AG04449 (cell line): ENCODE measurements at regions not wholly inside any gene's neighbourhood (a gene's known extent, or its start where the extent isn't known, plus 50 kb on each side); places are given as distances from the start of the nearest gene placed in this dataset.
"Not testable (repeated sequence)": the region's sequence is repeated elsewhere in the genome, so short reads cannot be mapped to it uniquely, and the experiment has no call there.

Experiments
- CTCF ChIA-PET: fragments of 350-600 bp; formaldehyde crosslinking; extraction: SDS; loops from one replicate; lab custom pipeline; 2021; ENCODE audit warnings: antibody characterized with exemption; lab: Yijun Ruan, JAX
- POLR2A ChIA-PET: fragments of 400-600, 350-600 bp; formaldehyde crosslinking; extraction: SDS; loops from one replicate; lab custom pipeline; 2020; ENCODE audit warnings: antibody characterized with exemption, inconsistent platforms; lab: Yijun Ruan, JAX
- DNase-seq: peaks from one replicate; pipeline ENCODE4 v3.0.0-alpha.2; 2010; ENCODE audit warnings: low read depth, low spot score
- H3K4me3 ChIP-seq: 2 replicates; pipeline ENCODE4 v1.5.1; 2011; ENCODE audit warnings: low read depth, mild to moderate bottlenecking, control low read depth, low read length
- TF ChIP-seq, protein P1 (sequence below): IDR thresholded peaks from one replicate; pipeline ENCODE4 v1.5.1; 2011; ENCODE audit warnings: mild to moderate bottlenecking, moderate library complexity, low read length, control low read depth, inconsistent platforms; ENCODE audit not compliant: insufficient read depth; ENCODE audit errors: missing control alignments

DNA sequence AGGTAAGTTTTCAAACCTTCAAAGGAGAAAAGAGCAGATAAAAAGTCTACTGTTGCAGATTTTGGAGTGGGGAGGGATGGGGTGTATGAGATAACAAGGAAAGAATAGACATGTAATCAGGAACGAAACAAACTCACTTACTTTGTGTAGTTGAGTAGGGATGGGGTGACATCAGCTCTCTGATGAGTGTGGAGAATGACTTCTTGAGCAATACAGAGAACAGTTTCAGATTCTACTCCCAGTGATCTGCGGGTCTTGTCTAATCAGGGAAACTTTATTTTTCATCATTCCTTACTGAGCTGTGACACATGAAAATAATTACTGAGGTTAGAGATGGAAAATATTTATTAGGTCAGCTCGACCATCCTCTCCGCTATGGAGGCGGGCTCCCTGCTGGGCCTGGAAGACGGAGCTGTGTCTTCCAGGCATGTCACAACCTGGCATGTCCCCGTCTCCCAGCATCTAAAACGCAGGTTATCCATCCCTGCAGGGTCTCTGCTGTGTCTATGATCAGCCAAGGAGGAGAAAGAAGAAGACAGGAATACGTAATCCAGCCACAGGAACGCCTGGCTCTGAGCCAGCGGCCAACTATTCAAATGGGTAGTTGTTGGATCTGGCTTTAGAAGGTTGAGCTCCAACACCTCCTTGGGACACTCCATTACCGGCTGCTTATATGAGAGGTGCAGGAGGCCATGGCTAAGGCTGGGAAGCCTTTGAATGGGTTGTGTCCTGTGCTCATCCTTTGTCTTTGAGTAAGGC lies 99.0 kb upstream of the SATB2 start:
- DNase-seq: no peak
- ChIA-PET CTCF (no interaction called here), POLR2A (no interaction called here)
- no peak overlapping the region for H3K4me3 ChIP-seq
- TF ChIP-seq, protein P1, sequence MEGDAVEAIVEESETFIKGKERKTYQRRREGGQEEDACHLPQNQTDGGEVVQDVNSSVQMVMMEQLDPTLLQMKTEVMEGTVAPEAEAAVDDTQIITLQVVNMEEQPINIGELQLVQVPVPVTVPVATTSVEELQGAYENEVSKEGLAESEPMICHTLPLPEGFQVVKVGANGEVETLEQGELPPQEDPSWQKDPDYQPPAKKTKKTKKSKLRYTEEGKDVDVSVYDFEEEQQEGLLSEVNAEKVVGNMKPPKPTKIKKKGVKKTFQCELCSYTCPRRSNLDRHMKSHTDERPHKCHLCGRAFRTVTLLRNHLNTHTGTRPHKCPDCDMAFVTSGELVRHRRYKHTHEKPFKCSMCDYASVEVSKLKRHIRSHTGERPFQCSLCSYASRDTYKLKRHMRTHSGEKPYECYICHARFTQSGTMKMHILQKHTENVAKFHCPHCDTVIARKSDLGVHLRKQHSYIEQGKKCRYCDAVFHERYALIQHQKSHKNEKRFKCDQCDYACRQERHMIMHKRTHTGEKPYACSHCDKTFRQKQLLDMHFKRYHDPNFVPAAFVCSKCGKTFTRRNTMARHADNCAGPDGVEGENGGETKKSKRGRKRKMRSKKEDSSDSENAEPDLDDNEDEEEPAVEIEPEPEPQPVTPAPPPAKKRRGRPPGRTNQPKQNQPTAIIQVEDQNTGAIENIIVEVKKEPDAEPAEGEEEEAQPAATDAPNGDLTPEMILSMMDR: no peak

DNA sequence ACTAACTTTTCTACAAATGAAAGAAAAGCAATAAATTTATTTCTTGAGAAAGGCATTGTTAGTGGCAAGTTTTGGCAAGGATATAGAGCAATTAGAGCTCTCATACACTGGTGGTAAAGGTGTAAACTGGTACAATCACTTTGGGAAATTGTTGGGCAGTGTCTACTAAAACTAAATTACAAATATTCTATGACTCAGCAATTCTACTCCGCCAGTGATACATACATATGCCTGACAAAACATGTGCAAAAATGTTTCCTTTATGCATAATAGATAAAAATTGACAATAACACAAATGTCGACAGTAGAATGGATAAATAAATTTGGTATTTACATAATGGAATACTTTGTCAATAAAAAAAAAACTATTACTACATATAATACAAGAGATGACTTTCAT lies 96.3 kb upstream of the SATB2 start:
- DNase-seq: no peak
- H3K4me3 ChIP-seq: no peak overlapping the region
- POLR2A ChIA-PET: no interaction called here
- CTCF ChIA-PET: no interaction called here
- TF ChIP-seq, protein P1: no peak

DNA sequence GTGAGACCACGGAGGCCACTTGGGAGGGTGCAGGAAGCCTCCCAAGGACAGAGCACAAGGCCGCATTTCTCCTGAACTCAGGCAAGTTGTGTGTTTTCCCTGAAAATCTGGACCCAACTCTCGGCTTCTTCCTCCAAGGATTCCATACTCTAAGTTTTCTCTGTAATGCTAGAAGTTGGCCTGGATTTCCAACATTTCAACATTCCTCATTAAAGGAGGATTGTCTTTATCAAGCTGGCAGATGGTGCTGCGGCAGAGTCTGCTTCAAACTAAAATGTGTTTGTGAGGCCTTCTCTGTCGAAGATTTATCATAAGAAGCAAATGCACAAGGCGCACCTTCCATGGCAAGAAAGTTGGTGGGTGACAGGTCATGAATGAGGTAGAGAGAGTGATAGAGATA lies 94.4 kb upstream of the SATB2 start:
- H3K4me3 ChIP-seq: no peak overlapping the region
- DNase-seq: no peak
- TF ChIP-seq, protein P1: no peak
- ChIA-PET POLR2A (no interaction called here), CTCF (interaction anchor here (1.0 kb wide), 1 partner anchor 63 kb away, joined by 3 read pairs; no protein-coding TSS in a partner anchor)

DNA sequence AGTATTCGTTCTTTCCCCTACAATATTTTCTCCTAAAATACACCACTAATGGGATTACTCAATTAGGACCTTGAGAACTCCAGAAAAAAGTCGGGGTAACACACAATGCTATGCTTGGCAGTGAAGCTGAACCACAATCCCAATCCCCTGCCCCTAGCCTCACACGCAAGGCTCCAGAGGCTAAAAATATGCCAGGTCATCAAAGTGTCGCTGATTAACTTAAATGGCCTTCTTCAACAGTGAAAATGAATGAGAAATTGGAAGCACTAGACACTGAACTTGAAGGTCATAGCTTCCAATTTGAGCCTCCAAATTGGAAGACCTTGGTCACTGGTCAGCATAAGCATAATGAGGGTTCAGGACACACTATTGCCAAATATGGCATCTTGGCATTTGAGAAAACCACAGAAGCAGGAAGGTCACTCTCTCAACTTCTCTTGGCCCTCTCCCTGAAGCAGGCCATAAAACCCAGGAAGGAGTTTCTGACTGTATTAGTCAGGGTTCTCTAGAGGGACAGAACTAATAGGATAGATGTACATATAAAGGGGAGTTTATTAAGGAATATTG lies 86.0 kb upstream of the SATB2 start:
- POLR2A ChIA-PET: no interaction called here
- TF ChIP-seq, protein P1: no peak
- no peak overlapping the region for H3K4me3 ChIP-seq
- DNase-seq: no peak
- CTCF ChIA-PET: no interaction called here

DNA sequence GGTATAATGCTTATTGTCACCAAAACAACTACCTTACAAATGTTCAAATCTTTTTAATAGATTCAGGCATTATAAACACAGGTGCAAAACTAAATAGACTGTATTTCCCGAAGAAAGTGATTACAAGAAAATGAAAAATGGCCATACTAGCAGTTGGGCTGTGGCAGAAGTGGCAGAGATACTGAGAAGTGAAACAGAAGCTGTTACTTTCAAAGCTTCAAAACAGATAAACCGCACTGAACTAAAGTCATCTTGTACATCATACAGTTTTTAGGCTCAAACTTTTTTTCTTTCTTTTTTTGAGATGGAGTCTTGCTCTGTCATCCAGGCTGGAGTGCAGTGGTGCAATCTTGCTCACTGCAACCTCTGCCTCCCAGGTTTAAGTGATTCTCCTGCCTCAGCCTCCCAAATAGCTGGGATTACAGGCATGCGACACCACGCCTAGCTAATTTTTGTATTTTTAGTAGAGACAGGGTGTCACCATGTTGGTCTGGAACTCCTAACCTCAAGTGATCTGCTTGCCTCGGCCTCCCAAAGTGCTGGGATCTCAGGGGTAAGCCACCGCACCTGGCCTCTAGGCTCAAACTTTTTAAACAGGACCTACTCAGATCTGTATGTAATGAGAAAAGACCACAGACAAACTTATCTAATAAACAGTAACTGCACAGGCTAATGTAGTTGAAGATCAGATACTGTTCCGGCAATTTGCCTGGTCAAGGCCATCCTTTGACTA lies 77.9 kb upstream of the SATB2 start:
- H3K4me3 ChIP-seq: no peak overlapping the region
- ChIA-PET POLR2A (no interaction called here), CTCF (no interaction called here)
- no peak for DNase-seq
- TF ChIP-seq, protein P1: no peak

DNA sequence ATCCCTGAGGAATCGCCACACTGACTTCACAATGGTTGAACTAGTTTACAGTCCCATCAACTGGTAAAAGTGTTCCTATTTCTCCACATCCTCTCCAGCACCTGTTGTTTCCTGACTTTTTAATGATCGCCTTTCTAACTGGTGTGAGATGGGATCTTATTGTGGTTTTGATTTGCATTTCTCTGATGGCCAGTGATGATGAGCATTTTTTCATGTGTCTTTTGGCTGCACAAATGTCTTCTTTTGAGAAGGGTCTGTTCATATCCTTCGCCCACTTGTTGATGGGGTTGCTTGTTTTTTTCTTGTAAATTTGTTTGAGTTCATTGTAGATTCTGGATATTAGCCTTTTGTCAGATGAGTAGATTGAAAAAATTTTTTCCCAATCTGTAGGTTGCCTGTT lies 76.1 kb upstream of the SATB2 start:
- POLR2A ChIA-PET, CTCF ChIA-PET, H3K4me3 ChIP-seq, DNase-seq: not testable (repeated sequence)
